Osteoblast (primary cell): ENCODE measurements at regions not wholly inside any gene's neighbourhood (a gene's known extent, or its start where the extent isn't known, plus 50 kb on each side); places are given as distances from the start of the nearest gene placed in this dataset.

Experiments
- DNase-seq: peaks from one replicate; pipeline ENCODE4 v3.0.0; 2011; ENCODE audit warnings: low spot score, mixed read lengths; ENCODE audit not compliant: insufficient read length; ENCODE audit errors: missing footprints
- H2AFZ ChIP-seq: 2 replicates; pipeline ENCODE4 v1.6.0; 2011; ENCODE audit warnings: mild to moderate bottlenecking, low read length
- H3K27ac ChIP-seq: 2 replicates; pipeline ENCODE4 v1.5.1; 2011; ENCODE audit warnings: mild to moderate bottlenecking, low read depth, low read length, moderate library complexity
- H3K27me3 ChIP-seq: 2 replicates; pipeline ENCODE4 v1.6.0; 2012; ENCODE audit warnings: mild to moderate bottlenecking, control low read depth, inconsistent platforms, low read length, moderate library complexity; ENCODE audit not compliant: insufficient read depth
- H3K36me3 ChIP-seq: 2 replicates; pipeline ENCODE4 v1.5.1; 2011; ENCODE audit warnings: mild to moderate bottlenecking, low read length, control low read depth, moderate library complexity; ENCODE audit not compliant: insufficient read depth
- H3K4me1 ChIP-seq: 2 replicates; pipeline ENCODE4 v1.5.1; 2011; ENCODE audit warnings: mild to moderate bottlenecking, low read length, control low read depth, moderate library complexity; ENCODE audit not compliant: insufficient read depth
- H3K4me2 ChIP-seq: 2 replicates; pipeline ENCODE4 v1.6.0; 2011; ENCODE audit warnings: mild to moderate bottlenecking, low read length; ENCODE audit not compliant: insufficient read depth
- H3K4me3 ChIP-seq: fragments of 200-600 bp; sonication (generic); 3 replicates; pipeline ENCODE4 v1.5.1; 2012; ENCODE audit warnings: mild to moderate bottlenecking, low read length, inconsistent platforms; ENCODE audit not compliant: insufficient read depth
- H3K79me2 ChIP-seq: 2 replicates; pipeline ENCODE4 v1.6.0; 2012; ENCODE audit warnings: mild to moderate bottlenecking, low read length, control low read depth, inconsistent platforms; ENCODE audit not compliant: insufficient read depth
- H3K9me3 ChIP-seq: 2 replicates; pipeline ENCODE4 v1.5.1; 2011; ENCODE audit warnings: low read depth, low read length, control low read depth
- H4K20me1 ChIP-seq: 2 replicates; pipeline ENCODE4 v1.6.0; 2012; ENCODE audit warnings: mild to moderate bottlenecking, low read length, control low read depth; ENCODE audit not compliant: insufficient read depth
- TF ChIP-seq, protein P1 (sequence below): IDR thresholded peaks from 2 replicates; pipeline ENCODE4 v1.5.1; 2011; ENCODE audit warnings: mild to moderate bottlenecking, low read depth, low read length, moderate library complexity; ENCODE audit errors: extremely low read depth

DNA sequence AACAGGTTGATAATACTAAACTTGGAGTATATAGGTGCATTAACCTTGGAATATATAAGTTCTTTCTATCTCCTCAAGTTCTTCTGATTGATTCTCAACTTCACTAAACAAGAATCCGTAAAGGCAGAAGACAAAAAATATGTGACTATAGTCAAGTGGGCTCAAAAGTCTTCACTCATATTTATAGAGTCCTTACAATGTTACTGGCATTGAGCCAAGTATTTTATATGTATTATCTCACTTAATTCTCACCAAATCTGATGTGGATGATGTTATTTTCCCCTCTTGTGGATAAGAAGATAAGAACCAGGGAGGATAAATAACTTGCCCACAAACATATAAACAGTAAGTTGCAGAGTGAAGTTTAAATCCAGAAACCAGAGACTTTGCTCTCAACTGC lies 486.9 kb downstream of the LRRIQ3 start:
- H3K79me2 ChIP-seq, result no peaks in the 10 kb centered on the region
- H3K27me3 ChIP-seq, result no peaks in the 10 kb centered on the region
- no peak for DNase-seq
- no peaks in the 10 kb centered on the region for H3K36me3 ChIP-seq
- H3K4me1 ChIP-seq, result no peaks in the 10 kb centered on the region
- no peak overlapping the region for H2AFZ ChIP-seq
- no peak overlapping the region for H3K27ac ChIP-seq
- H4K20me1 ChIP-seq, result no peaks in the 10 kb centered on the region
- no peak overlapping the region for H3K4me3 ChIP-seq
- TF ChIP-seq, protein P1, sequence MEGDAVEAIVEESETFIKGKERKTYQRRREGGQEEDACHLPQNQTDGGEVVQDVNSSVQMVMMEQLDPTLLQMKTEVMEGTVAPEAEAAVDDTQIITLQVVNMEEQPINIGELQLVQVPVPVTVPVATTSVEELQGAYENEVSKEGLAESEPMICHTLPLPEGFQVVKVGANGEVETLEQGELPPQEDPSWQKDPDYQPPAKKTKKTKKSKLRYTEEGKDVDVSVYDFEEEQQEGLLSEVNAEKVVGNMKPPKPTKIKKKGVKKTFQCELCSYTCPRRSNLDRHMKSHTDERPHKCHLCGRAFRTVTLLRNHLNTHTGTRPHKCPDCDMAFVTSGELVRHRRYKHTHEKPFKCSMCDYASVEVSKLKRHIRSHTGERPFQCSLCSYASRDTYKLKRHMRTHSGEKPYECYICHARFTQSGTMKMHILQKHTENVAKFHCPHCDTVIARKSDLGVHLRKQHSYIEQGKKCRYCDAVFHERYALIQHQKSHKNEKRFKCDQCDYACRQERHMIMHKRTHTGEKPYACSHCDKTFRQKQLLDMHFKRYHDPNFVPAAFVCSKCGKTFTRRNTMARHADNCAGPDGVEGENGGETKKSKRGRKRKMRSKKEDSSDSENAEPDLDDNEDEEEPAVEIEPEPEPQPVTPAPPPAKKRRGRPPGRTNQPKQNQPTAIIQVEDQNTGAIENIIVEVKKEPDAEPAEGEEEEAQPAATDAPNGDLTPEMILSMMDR, result no peak
- no peaks in the 10 kb centered on the region for H3K9me3 ChIP-seq
- no peak overlapping the region for H3K4me2 ChIP-seq

DNA sequence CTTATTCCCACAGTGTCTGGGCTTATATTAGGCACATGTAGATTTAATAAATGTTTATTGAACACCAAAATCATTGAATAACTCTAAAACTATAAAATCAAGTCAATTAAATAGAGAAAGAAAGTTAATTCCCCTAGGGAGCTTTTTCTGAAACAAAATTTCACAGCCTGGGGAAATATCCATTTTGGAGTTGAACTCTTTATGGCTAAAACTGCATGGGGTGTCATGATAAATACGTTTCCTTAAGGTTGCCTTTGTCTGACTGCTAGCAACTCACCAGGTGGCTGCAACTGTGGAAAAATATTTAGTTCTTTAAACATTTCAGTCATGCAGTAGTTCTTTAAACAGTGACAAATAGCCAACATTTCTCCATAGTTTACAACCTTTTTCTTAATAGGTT lies 496.1 kb downstream of the LRRIQ3 start:
- Histone ChIP-seq H3K79me2 (no peaks in the 10 kb centered on the region), H3K4me1 (no peaks in the 10 kb centered on the region), H4K20me1 (no peaks in the 10 kb centered on the region), H2AFZ (no peak overlapping the region), H3K27me3 (no peaks in the 10 kb centered on the region), H3K9me3 (peaks cover 2% of the 10 kb centered on the region), H3K27ac (no peak overlapping the region), H3K36me3 (no peaks in the 10 kb centered on the region), H3K4me3 (no peak overlapping the region), H3K4me2 (no peak overlapping the region)
- TF ChIP-seq, protein P1, result no peak
- no peak for DNase-seq

- Histone ChIP-seq H3K4me2 (no peak overlapping the region), H3K4me3 (no peak overlapping the region), H2AFZ (no peak overlapping the region), H3K27me3 (no peaks in the 10 kb centered on the region), H3K36me3 (no peaks in the 10 kb centered on the region), H3K9me3 (no peaks in the 10 kb centered on the region), H3K27ac (no peak overlapping the region), H4K20me1 (no peaks in the 10 kb centered on the region), H3K4me1 (no peaks in the 10 kb centered on the region), H3K79me2 (no peaks in the 10 kb centered on the region)
- TF ChIP-seq, protein P1, result no peak
- no peak for DNase-seq
Measured at GRCh38 chr1:73676186-73676585, 521.8 kb downstream of the LRRIQ3 start.

- Histone ChIP-seq H3K4me3 (peak overlapping the region; percentile 42), H3K27me3 (no peaks in the 10 kb centered on the region), H3K79me2 (no peaks in the 10 kb centered on the region), H3K9me3 (no peaks in the 10 kb centered on the region), H3K4me2 (peak overlapping the region; percentile 48), H3K27ac (no peak overlapping the region), H4K20me1 (no peaks in the 10 kb centered on the region), H3K4me1 (no peaks in the 10 kb centered on the region), H3K36me3 (no peaks in the 10 kb centered on the region), H2AFZ (no peak overlapping the region)
- TF ChIP-seq, protein P1, result peak; percentile 46
- DNase-seq, result no peak
Measured at GRCh38 chr1:73674945-73675561, 522.9 kb downstream of the LRRIQ3 start.
